Stimulated activated CD4-positive, alpha-beta T cell treated with anti-CD3 and anti-CD28 coated beads, Interleukin-4, amount 100 ng/mL, for 24 hours (primary cell): ENCODE measurements at regions not wholly inside any gene's neighbourhood (a gene's known extent, or its start where the extent isn't known, plus 50 kb on each side); places are given as distances from the start of the nearest gene placed in this dataset.

ENCODE experiments used
- DNase-seq: peaks from one replicate; pipeline ENCODE4 v3.0.0-alpha.2; 2020

- no peak for DNase-seq
These were observed 339.0 kb upstream of the PRKCQ start for GRCh38 chr10:6919077-6919476.

GRCh38 chr10:6918305-6918704 is 338.2 kb upstream of the PRKCQ start:
- peak; percentile 80 for DNase-seq

- no peak for DNase-seq
These were observed 337.0 kb upstream of the PRKCQ start for GRCh38 chr10:6917125-6917524.

GRCh38 chr10:6916601-6917000 is 336.5 kb upstream of the PRKCQ start:
- DNase-seq: no peak

- no peak for DNase-seq
These were observed 335.2 kb upstream of the PRKCQ start for GRCh38 chr10:6915307-6915706.

GRCh38 chr10:6912929-6913328 is 332.9 kb upstream of the PRKCQ start:
- DNase-seq: no peak

- no peak for DNase-seq
These were observed 332.3 kb upstream of the PRKCQ start for GRCh38 chr10:6912424-6912823.

GRCh38 chr10:6912021-6912420 is 331.9 kb upstream of the PRKCQ start:
- no peak for DNase-seq

GRCh38 chr10:6909905-6910560 is 330.0 kb upstream of the PRKCQ start:
- DNase-seq: no peak

GRCh38 chr10:6907877-6908530 is 327.9 kb upstream of the PRKCQ start:
- no peak for DNase-seq

GRCh38 chr10:6894405-6894804 is 314.3 kb upstream of the PRKCQ start:
- no peak for DNase-seq

GRCh38 chr10:6892864-6893263 is 312.8 kb upstream of the PRKCQ start:
- DNase-seq: no peak

- DNase-seq: no peak
These were observed 311.8 kb upstream of the PRKCQ start for GRCh38 chr10:6891924-6892323.

GRCh38 chr10:6889718-6890117 is 309.6 kb upstream of the PRKCQ start:
- DNase-seq: no peak

- no peak for DNase-seq
These were observed 308.4 kb upstream of the PRKCQ start for GRCh38 chr10:6888434-6888833.

- DNase-seq: no peak
These were observed 305.2 kb upstream of the PRKCQ start for GRCh38 chr10:6885284-6885683.

- no peak for DNase-seq
These were observed 301.9 kb upstream of the PRKCQ start for GRCh38 chr10:6881987-6882386.

GRCh38 chr10:6877722-6878392 is 297.8 kb upstream of the PRKCQ start:
- DNase-seq: no peak

GRCh38 chr10:6877336-6877721 is 297.3 kb upstream of the PRKCQ start:
- DNase-seq: no peak

- DNase-seq: no peak
These were observed 295.3 kb upstream of the PRKCQ start for GRCh38 chr10:6875269-6875865.

- no peak for DNase-seq
These were observed 291.1 kb upstream of the PRKCQ start for GRCh38 chr10:6871128-6871527.

GRCh38 chr10:6868036-6868725 is 288.1 kb upstream of the PRKCQ start:
- no peak for DNase-seq

GRCh38 chr10:6866757-6867156 is 286.7 kb upstream of the PRKCQ start:
- DNase-seq: no peak
